ENCODE measurements at regions not wholly inside any gene's neighbourhood (a gene's known extent, or its start where the extent isn't known, plus 50 kb on each side); places are given as distances from the start of the nearest gene placed in this dataset.

GRCh38 chr4:184887333-184887732 is 61.6 kb upstream of the ACSL1 start:
- Histone ChIP-seq H4K91ac (replicated peaks; ENCODE audit: insufficient read length, low read length) (no peak overlapping the region), H4K5ac (ENCODE audit: insufficient read length, low read depth, low read length) (no peak overlapping the region), H2AFZ (ENCODE audit: low read length) (no peak overlapping the region), H2BK120ac (replicated peaks; ENCODE audit: low read depth, low read length) (no peak overlapping the region), H3K9me3 (ENCODE audit: insufficient read depth in 2 of 2, low read depth in 1 of 2, low read length in 1 of 2) (no peaks in the 10 kb centered on the region), H3K14ac (ENCODE audit: insufficient read length) (no peak overlapping the region), H3K4me3 (ENCODE audit: extremely low read depth in 1 of 4, insufficient read depth in 2 of 4, low read depth in 3 of 4, low read length in 4 of 4) (no peak overlapping the region), H2BK15ac (ENCODE audit: low read length) (no peak overlapping the region), H3K23ac (ENCODE audit: insufficient read length) (no peak overlapping the region), H2BK12ac (ENCODE audit: low read depth, low read length) (no peak overlapping the region), H3K36me3 (ENCODE audit: control insufficient read depth in 2 of 4, insufficient read depth in 4 of 4, low read length in 3 of 4) (no peaks in the 10 kb centered on the region), H3K27ac (ENCODE audit: low read depth, low read length) (no peak overlapping the region), H3K79me1 (ENCODE audit: low read depth, low read length) (no peaks in the 10 kb centered on the region), H2AK5ac (ENCODE audit: low read depth, low read length) (no peak overlapping the region), H2BK20ac (ENCODE audit: low read length) (no peak overlapping the region), H3K4me1 (replicated peaks in 1 of 4; ENCODE audit: control insufficient read depth in 3 of 4, insufficient read depth in 4 of 4, low read length in 3 of 4) (no peaks in the 10 kb centered on the region), H3K4ac (replicated peaks; ENCODE audit: insufficient read length, low read depth, low read length) (no peak overlapping the region), H2BK5ac (ENCODE audit: low read depth, low read length) (no peak overlapping the region), H3K4me2 (ENCODE audit: insufficient read depth in 1 of 2, low read depth in 2 of 2, low read length in 2 of 2) (no peak overlapping the region), H3K27me3 (replicated peaks in 1 of 4; ENCODE audit: control insufficient read depth in 3 of 4, extremely low read depth in 1 of 4, insufficient read depth in 3 of 4, low read length in 3 of 4) (no peaks in the 10 kb centered on the region), H3K56ac (replicated peaks; ENCODE audit: insufficient read length, low read depth, low read length) (no peak overlapping the region), H4K8ac (ENCODE audit: extremely low read depth, insufficient read depth, low read length) (no peak overlapping the region), H3K79me2 (ENCODE audit: control insufficient read depth in 1 of 2, insufficient read depth in 2 of 2, low read length in 2 of 2) (no peaks in the 10 kb centered on the region), H3K9ac (replicated peaks in 1 of 4; ENCODE audit: extremely low read depth in 1 of 4, low read depth in 3 of 4, low read length in 3 of 4) (no peak overlapping the region), H4K20me1 (replicated peaks in 1 of 2; ENCODE audit: control insufficient read depth in 1 of 2, insufficient read depth in 2 of 2, low read length in 2 of 2) (no peaks in the 10 kb centered on the region), H3K18ac (ENCODE audit: extremely low read depth, low read length) (no peak overlapping the region), H3K23me2 (ENCODE audit: low read depth, low read length) (no peaks in the 10 kb centered on the region)
- 91% methylated on average over 3 of the region's 3 CpGs; no CpG with 5 or more reads in 1 of the 2 experiments for WGBS, 2 experiments (ENCODE audit: extremely low coverage in 1 of 2, insufficient coverage in 1 of 2, insufficient read length in 1 of 2, insufficient replicate concordance in 2 of 2, low coverage in 1 of 2, low lambda C conversion rate in 2 of 2, missing lambda C conversion rate in 1 of 2)
- CTCF ChIA-PET (ENCODE audit: partially characterized antibody): interaction anchor here (0.6 kb wide), 1 partner anchor 27 kb away, joined by 3 read pairs; no protein-coding TSS in a partner anchor
- FAIRE-seq: no peak
- POLR2A ChIA-PET (ENCODE audit: partially characterized antibody): no interaction called here
- DNase-seq (ENCODE audit: low read depth in 1 of 2, low spot score in 2 of 2): no peak
- no peak for TF ChIP-seq ATF2 (IDR thresholded peaks at IDR 0.05; ENCODE audit: low read length)
- TF ChIP-seq BCL11A (IDR thresholded peaks at IDR 0.05; ENCODE audit: low read depth in 2 of 2, low read length in 2 of 2): no peak
- TF ChIP-seq E2F6 (IDR thresholded peaks at IDR 0.05): no peak
- no peak for TF ChIP-seq SRF (IDR thresholded peaks at IDR 0.05; ENCODE audit: low read depth, low read length)
- no peak for TF ChIP-seq TBP (IDR thresholded peaks at IDR 0.05; ENCODE audit: low read depth, low read length)
- TF ChIP-seq SIN3A (conservative IDR thresholded peaks at IDR 0.05 in 1 of 2, IDR thresholded peaks at IDR 0.05 in 1 of 2; ENCODE audit: low read depth in 1 of 2, low read length in 2 of 2): no peak
- TF ChIP-seq KDM1A (IDR thresholded peaks at IDR 0.05; ENCODE audit: borderline replicate concordance, low read length): no peak
- no peak for TF ChIP-seq GABPA (IDR thresholded peaks at IDR 0.05; ENCODE audit: borderline replicate concordance, insufficient read depth, low read length)
- no peak for TF ChIP-seq SIRT6 (IDR thresholded peaks at IDR 0.05; ENCODE audit: low read length)
- no peak for TF ChIP-seq NRF1 (IDR thresholded peaks at IDR 0.05; ENCODE audit: low read depth, low read length)
- no peak for TF ChIP-seq CBX8 (IDR thresholded peaks at IDR 0.05; ENCODE audit: borderline replicate concordance, low read depth, low read length)
- no peak for TF ChIP-seq JUN (IDR thresholded peaks at IDR 0.05; ENCODE audit: low read depth, low read length)
- TF ChIP-seq CHD1 (IDR thresholded peaks at IDR 0.05; ENCODE audit: low read depth, low read length): no peak

Data from H1 (cell line).